HepG2 (cell line): ENCODE measurements at regions not wholly inside any gene's neighbourhood (a gene's known extent, or its start where the extent isn't known, plus 50 kb on each side); places are given as distances from the start of the nearest gene placed in this dataset.

Source experiments
- ELF3 ChIP-seq: IDR thresholded peaks from 2 replicates; pipeline ENCODE4 v1.6.1; 2016; ENCODE audit warnings: missing genetic modification reagents, missing compliant biosample characterization
- HES4 ChIP-seq: sonication (generic); formaldehyde crosslinking; IDR thresholded peaks from 2 replicates; pipeline ENCODE4 v1.9.0; 2021; ENCODE audit warnings: mild to moderate bottlenecking, missing genetic modification reagents, borderline replicate concordance
- HMG20A ChIP-seq: IDR thresholded peaks from 2 replicates; pipeline ENCODE4 v1.6.1; 2016; ENCODE audit warnings: borderline replicate concordance
- HNF4A ChIP-seq: sonication (generic); formaldehyde crosslinking; IDR thresholded peaks from 2 replicates; pipeline ENCODE4 v1.4.0; 2020; ENCODE audit warnings: missing genetic modification reagents
- RARA ChIP-seq: IDR thresholded peaks from 2 replicates; pipeline ENCODE4 v1.6.1; 2016; ENCODE audit warnings: missing genetic modification reagents, missing compliant biosample characterization
- RXRA ChIP-seq: sonication (generic); formaldehyde crosslinking; IDR thresholded peaks from 2 replicates; pipeline ENCODE4 v1.5.1; 2020; ENCODE audit warnings: missing genetic modification reagents
- TBL1XR1 ChIP-seq: fragments of 150-350 bp; IDR thresholded peaks from 2 replicates; pipeline ENCODE4 v1.6.1; 2014; ENCODE audit warnings: borderline replicate concordance, low read length; ENCODE audit not compliant: partially characterized antibody
- TEAD3 ChIP-seq: optimal IDR thresholded peaks from 2 replicates; pipeline ENCODE3; 2016; ENCODE audit warnings: borderline replicate concordance
- ZNF761 ChIP-seq: sonication (generic); formaldehyde crosslinking; conservative IDR thresholded peaks from 2 replicates; pipeline ENCODE4 v1.4.0; 2020; ENCODE audit warnings: mild to moderate bottlenecking, missing genetic modification reagents
- ZSCAN31 ChIP-seq: sonication (generic); formaldehyde crosslinking; IDR thresholded peaks from 2 replicates; pipeline ENCODE4 v1.5.0; 2020; ENCODE audit warnings: low read depth, mild to moderate bottlenecking, missing genetic modification reagents
- TF ChIP-seq, protein P1 (sequence below): sonication (generic); formaldehyde crosslinking; IDR thresholded peaks from 2 replicates; pipeline ENCODE4 v1.4.0; 2020; ENCODE audit warnings: missing genetic modification reagents
- TF ChIP-seq, protein P2 (sequence below): IDR thresholded peaks from 2 replicates; pipeline ENCODE4 v1.6.1; 2012; ENCODE audit warnings: low read depth, low read length, improper control_type of control experiment
- TF ChIP-seq, protein P3 (sequence below): sonication (generic); formaldehyde crosslinking; IDR thresholded peaks from 2 replicates; pipeline ENCODE4 v1.4.0; 2020; ENCODE audit warnings: missing genetic modification reagents, low read depth, mild to moderate bottlenecking, borderline replicate concordance
- TF ChIP-seq, protein P4 (sequence below): sonication (generic); formaldehyde crosslinking; conservative IDR thresholded peaks from 2 replicates; pipeline ENCODE4 v1.4.0; 2020; ENCODE audit warnings: missing genetic modification reagents
- TF ChIP-seq, protein P5 (sequence below): sonication (generic); formaldehyde crosslinking; IDR thresholded peaks from 2 replicates; pipeline ENCODE4 v1.5.0; 2020; ENCODE audit warnings: missing genetic modification reagents
- TF ChIP-seq, protein P6 (sequence below), 2 experiments: sonication (generic) in 1 of 2; formaldehyde crosslinking in 1 of 2; IDR thresholded peaks; 2 replicates each; pipeline versions ENCODE4 v1.5.1 to v1.6.1; 2011 to 2020; ENCODE audit warnings: borderline replicate concordance in 1 of 2, low read depth in 1 of 2, low read length in 1 of 2, mild to moderate bottlenecking in 1 of 2, missing genetic modification reagents in 1 of 2, moderate library complexity in 1 of 2
- TF ChIP-seq, protein P7 (sequence below): sonication (generic); formaldehyde crosslinking; IDR thresholded peaks from 2 replicates; pipeline ENCODE4 v1.8.1; 2023; ENCODE audit warnings: mild to moderate bottlenecking, moderate library complexity, missing genetic modification reagents

DNA sequence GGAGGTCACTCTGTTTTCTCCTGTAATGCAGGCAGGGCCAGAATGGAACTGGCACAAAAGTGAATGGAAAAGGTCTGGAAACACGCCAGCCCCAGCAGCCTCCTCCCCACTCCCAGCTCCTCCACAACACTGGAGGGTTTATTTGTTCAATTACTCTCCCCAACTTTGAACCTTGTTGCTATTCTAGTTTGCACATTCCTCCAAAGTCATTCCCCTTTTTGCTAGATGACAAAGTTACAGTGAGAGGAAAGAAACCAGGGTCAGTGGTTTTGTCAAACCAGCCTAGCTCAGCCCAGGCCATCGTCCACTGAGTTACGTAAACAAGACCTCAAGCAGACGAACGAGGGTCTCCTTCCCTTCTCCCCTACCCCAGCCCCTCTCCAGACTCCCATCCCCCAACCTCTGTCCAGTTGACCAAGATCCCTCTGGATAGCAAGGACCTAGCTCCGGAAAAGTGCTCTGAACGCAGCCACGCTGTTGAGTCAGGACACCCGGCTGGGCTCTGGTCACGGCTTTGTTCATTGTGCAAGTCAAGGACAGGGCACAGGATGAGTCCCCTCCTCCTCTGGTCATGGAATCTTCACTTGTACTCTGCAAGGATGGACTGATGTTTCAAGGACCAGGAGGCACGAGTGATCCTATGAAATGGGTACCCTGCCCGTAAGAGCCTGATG, 180.0 kb downstream of the USP12 start (continued):
- TF ChIP-seq ELF3 (CRISPR knock-in tag) (0 out of 2 replicates have a peak, but pooled peaks have one; percentile 11), ZSCAN31 (peak; percentile 8; the same call in 1 of the 2 replicates), ZNF761 (CRISPR knock-in tag) (no peak), TEAD3 (CRISPR knock-in tag) (peak; percentile 60), HES4 (CRISPR knock-in tag) (no peak), TBL1XR1 (peak; percentile 39), HMG20A (CRISPR knock-in tag) (peak; percentile 50; the same call in 1 of the 2 replicates), HNF4A (CRISPR knock-in tag) (peak; percentile 76), RARA (CRISPR knock-in tag) (peak; percentile 96), RXRA (CRISPR knock-in tag) (peak; percentile 88)
- TF ChIP-seq, protein P1, sequence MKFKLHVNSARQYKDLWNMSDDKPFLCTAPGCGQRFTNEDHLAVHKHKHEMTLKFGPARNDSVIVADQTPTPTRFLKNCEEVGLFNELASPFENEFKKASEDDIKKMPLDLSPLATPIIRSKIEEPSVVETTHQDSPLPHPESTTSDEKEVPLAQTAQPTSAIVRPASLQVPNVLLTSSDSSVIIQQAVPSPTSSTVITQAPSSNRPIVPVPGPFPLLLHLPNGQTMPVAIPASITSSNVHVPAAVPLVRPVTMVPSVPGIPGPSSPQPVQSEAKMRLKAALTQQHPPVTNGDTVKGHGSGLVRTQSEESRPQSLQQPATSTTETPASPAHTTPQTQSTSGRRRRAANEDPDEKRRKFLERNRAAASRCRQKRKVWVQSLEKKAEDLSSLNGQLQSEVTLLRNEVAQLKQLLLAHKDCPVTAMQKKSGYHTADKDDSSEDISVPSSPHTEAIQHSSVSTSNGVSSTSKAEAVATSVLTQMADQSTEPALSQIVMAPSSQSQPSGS (CRISPR knock-in tag), result peak; percentile 58; the same call in 1 of the 2 replicates
- TF ChIP-seq, protein P2, sequence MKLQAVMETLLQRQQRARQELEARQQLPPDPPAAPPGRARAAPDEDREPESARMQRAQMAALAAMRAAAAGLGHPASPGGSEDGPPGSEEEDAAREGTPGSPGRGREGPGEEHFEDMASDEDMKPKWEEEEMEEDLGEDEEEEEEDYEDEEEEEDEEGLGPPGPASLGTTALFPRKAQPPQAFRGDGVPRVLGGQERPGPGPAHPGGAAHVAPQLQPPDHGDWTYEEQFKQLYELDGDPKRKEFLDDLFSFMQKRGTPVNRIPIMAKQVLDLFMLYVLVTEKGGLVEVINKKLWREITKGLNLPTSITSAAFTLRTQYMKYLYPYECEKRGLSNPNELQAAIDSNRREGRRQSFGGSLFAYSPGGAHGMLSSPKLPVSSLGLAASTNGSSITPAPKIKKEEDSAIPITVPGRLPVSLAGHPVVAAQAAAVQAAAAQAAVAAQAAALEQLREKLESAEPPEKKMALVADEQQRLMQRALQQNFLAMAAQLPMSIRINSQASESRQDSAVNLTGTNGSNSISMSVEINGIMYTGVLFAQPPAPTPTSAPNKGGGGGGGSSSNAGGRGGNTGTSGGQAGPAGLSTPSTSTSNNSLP, result no peak
- TF ChIP-seq, protein P3, sequence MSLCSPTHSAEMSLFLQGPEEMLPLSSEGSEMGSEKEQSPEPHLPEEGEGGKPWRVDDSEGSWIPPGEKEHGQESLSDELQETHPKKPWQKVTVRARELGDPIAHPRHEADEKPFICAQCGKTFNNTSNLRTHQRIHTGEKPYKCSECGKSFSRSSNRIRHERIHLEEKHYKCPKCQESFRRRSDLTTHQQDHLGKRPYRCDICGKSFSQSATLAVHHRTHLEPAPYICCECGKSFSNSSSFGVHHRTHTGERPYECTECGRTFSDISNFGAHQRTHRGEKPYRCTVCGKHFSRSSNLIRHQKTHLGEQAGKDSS (CRISPR knock-in tag), result peak; percentile 99
- TF ChIP-seq, protein P4, sequence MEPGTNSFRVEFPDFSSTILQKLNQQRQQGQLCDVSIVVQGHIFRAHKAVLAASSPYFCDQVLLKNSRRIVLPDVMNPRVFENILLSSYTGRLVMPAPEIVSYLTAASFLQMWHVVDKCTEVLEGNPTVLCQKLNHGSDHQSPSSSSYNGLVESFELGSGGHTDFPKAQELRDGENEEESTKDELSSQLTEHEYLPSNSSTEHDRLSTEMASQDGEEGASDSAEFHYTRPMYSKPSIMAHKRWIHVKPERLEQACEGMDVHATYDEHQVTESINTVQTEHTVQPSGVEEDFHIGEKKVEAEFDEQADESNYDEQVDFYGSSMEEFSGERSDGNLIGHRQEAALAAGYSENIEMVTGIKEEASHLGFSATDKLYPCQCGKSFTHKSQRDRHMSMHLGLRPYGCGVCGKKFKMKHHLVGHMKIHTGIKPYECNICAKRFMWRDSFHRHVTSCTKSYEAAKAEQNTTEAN, result 0 out of 2 replicates have a peak, but pooled peaks have one; percentile 39
- TF ChIP-seq, protein P5, sequence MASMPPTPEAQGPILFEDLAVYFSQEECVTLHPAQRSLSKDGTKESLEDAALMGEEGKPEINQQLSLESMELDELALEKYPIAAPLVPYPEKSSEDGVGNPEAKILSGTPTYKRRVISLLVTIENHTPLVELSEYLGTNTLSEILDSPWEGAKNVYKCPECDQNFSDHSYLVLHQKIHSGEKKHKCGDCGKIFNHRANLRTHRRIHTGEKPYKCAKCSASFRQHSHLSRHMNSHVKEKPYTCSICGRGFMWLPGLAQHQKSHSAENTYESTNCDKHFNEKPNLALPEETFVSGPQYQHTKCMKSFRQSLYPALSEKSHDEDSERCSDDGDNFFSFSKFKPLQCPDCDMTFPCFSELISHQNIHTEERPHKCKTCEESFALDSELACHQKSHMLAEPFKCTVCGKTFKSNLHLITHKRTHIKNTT (CRISPR knock-in tag), result no peak
- TF ChIP-seq, protein P6, sequence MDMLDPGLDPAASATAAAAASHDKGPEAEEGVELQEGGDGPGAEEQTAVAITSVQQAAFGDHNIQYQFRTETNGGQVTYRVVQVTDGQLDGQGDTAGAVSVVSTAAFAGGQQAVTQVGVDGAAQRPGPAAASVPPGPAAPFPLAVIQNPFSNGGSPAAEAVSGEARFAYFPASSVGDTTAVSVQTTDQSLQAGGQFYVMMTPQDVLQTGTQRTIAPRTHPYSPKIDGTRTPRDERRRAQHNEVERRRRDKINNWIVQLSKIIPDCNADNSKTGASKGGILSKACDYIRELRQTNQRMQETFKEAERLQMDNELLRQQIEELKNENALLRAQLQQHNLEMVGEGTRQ (IDR thresholded peaks at IDR 0.05; ENCODE audit: low read depth, low read length), result no peak
- TF ChIP-seq, protein P6 (CRISPR knock-in tag; IDR thresholded peaks at IDR 0.05; ENCODE audit: borderline replicate concordance), result no peak
- TF ChIP-seq, protein P7, sequence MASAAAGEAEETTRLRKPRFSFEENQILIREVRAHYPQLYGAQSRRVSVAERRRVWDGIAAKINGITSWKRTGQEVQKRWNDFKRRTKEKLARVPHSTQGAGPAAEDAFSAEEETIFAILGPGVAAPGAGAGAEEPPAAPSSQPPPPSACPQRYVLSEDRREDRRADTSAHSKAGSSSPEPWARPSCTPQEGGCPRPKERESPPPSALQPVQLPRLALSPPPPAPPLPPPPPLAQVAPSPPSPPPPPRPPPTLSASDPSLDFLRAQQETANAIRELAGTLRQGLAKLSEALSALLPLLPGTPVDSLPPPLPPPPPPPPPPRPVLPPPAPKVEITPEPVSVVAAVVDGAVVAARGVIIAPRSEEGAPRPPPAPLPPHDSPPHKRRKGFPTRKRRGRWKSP (CRISPR knock-in tag), result 0 out of 2 replicates have a peak, but pooled peaks have one; percentile 32
